Peyer's patch (tissue), 4 donors: ENCODE measurements at regions not wholly inside any gene's neighbourhood (a gene's known extent, or its start where the extent isn't known, plus 50 kb on each side); places are given as distances from the start of the nearest gene placed in this dataset.

Experiments used
- DNase-seq, 3 donors: peaks; one replicate each; pipeline ENCODE4 v3.0.0-alpha.2; 2017 to 2019
- H3K27ac ChIP-seq, 4 donors: fragments of 200-600 bp; sonication (generic); one replicate each; pipeline ENCODE4 v1.5.1; 2016 to 2019
- H3K27me3 ChIP-seq, 2 donors: fragments of 200-600 bp; sonication (generic); one replicate each; pipeline ENCODE4 v1.5.1; 2019
- H3K36me3 ChIP-seq, 3 donors: fragments of 200-600 bp; sonication (generic); one replicate each; pipeline ENCODE4 v1.5.1; 2016 to 2019
- H3K4me1 ChIP-seq, 4 donors: fragments of 200-600 bp; sonication (generic); one replicate each; pipeline ENCODE4 v1.5.1; 2016 to 2019
- H3K4me3 ChIP-seq, 4 donors: fragments of 200-600 bp; sonication (generic); 1 replicate in 3 of 4; 2 replicates in 1 of 4; pipeline ENCODE4 v1.5.1; 2016 to 2019; ENCODE audit warnings: mild to moderate bottlenecking in 1 of 4
- H3K9me3 ChIP-seq, 4 donors: fragments of 200-600 bp; sonication (generic); one replicate each; pipeline ENCODE4 v1.5.1; 2016 to 2019; ENCODE audit warnings: mild to moderate bottlenecking in 1 of 4
- CTCF ChIP-seq, 6 experiments: fragments of 450-650 bp in 4 of 6; fragments of 200-600 bp in 2 of 6; sonication (generic) in 1 of 6; IDR thresholded peaks; one replicate each; pipeline ENCODE4 v1.5.1; 2017 to 2019; ENCODE audit warnings: antibody characterized with exemption in 6 of 6, mild to moderate bottlenecking in 3 of 6, moderate library complexity in 1 of 6
- POLR2A ChIP-seq, 2 donors: fragments of 450-650 bp; IDR thresholded peaks; one replicate each; pipeline ENCODE4 v1.5.1; 2017; ENCODE audit warnings: antibody characterized with exemption in 2 of 2, mild to moderate bottlenecking in 2 of 2, moderate library complexity in 2 of 2

GRCh38 chr1:34270181-34270580, 93.5 kb downstream of the C1orf94 start:
- Histone ChIP-seq H3K4me3 (no peak overlapping the region), H3K4me1 (no peaks in the 10 kb centered on the region), H3K27me3 (no peaks in the 10 kb centered on the region), H3K27ac (no peak overlapping the region), H3K36me3 (no peaks in the 10 kb centered on the region), H3K9me3 (no peaks in the 10 kb centered on the region)
- no peak for DNase-seq
- no peak for TF ChIP-seq CTCF (IDR thresholded peaks at IDR 0.05)
- TF ChIP-seq POLR2A (IDR thresholded peaks at IDR 0.05) = no peak

- TF ChIP-seq CTCF (IDR thresholded peaks at IDR 0.05) (no peak), POLR2A (IDR thresholded peaks at IDR 0.05) (no peak)
- no peaks in the 10 kb centered on the region for H3K36me3 ChIP-seq
- H3K27ac ChIP-seq = no peak overlapping the region
- no peak overlapping the region for H3K4me3 ChIP-seq
- H3K9me3 ChIP-seq = no peaks in the 10 kb centered on the region
- H3K4me1 ChIP-seq = no peaks in the 10 kb centered on the region
- H3K27me3 ChIP-seq = no peaks in the 10 kb centered on the region
- DNase-seq = no peak
Observed at GRCh38 chr1:34272152-34272551, 95.4 kb downstream of the C1orf94 start.

GRCh38 chr1:34275150-34275549, 98.4 kb downstream of the C1orf94 start:
- H3K36me3 ChIP-seq = no peaks in the 10 kb centered on the region
- H3K4me1 ChIP-seq = no peaks in the 10 kb centered on the region
- no peak for TF ChIP-seq CTCF (IDR thresholded peaks at IDR 0.05)
- no peak overlapping the region for H3K4me3 ChIP-seq
- no peak overlapping the region for H3K27ac ChIP-seq
- no peaks in the 10 kb centered on the region for H3K27me3 ChIP-seq
- no peak for DNase-seq
- H3K9me3 ChIP-seq = no peaks in the 10 kb centered on the region

GRCh38 chr1:34276606-34277005, 99.9 kb downstream of the C1orf94 start:
- TF ChIP-seq CTCF (IDR thresholded peaks at IDR 0.05) (no peak), POLR2A (IDR thresholded peaks at IDR 0.05) (no peak)
- DNase-seq = no peak

GRCh38 chr1:34277150-34277549, 100.4 kb downstream of the C1orf94 start:
- Histone ChIP-seq H3K27ac (no peak overlapping the region), H3K4me3 (no peak overlapping the region), H3K4me1 (no peaks in the 10 kb centered on the region), H3K27me3 (no peaks in the 10 kb centered on the region), H3K9me3 (no peaks in the 10 kb centered on the region), H3K36me3 (no peaks in the 10 kb centered on the region)
- no peak for DNase-seq
- no peak for TF ChIP-seq CTCF (IDR thresholded peaks at IDR 0.05)
- TF ChIP-seq POLR2A (IDR thresholded peaks at IDR 0.05) = no peak

More at GRCh38 chr1:34276606-34277005, 99.9 kb downstream of the C1orf94 start:
- Histone ChIP-seq H3K27ac (no peak overlapping the region), H3K36me3 (no peaks in the 10 kb centered on the region), H3K27me3 (no peaks in the 10 kb centered on the region), H3K9me3 (no peaks in the 10 kb centered on the region), H3K4me1 (no peaks in the 10 kb centered on the region), H3K4me3 (no peak overlapping the region)

GRCh38 chr1:34278211-34278610, 101.5 kb downstream of the C1orf94 start:
- H3K36me3 ChIP-seq = no peaks in the 10 kb centered on the region
- no peaks in the 10 kb centered on the region for H3K4me1 ChIP-seq
- TF ChIP-seq POLR2A (IDR thresholded peaks at IDR 0.05) (no peak), CTCF (IDR thresholded peaks at IDR 0.05) (no peak)
- no peak overlapping the region for H3K4me3 ChIP-seq
- no peaks in the 10 kb centered on the region for H3K27me3 ChIP-seq
- H3K27ac ChIP-seq = no peak overlapping the region
- no peak for DNase-seq
- no peaks in the 10 kb centered on the region for H3K9me3 ChIP-seq
